ENCODE measurements at regions not wholly inside any gene's neighbourhood (a gene's known extent, or its start where the extent isn't known, plus 50 kb on each side); places are given as distances from the start of the nearest gene placed in this dataset.
A peak's percentile ranks its signal among the peaks of the same experiment; 100 is the strongest.

GRCh38 chr17:73785496-73785895, 141.3 kb upstream of the SDK2 start:
- DNase-seq (ENCODE audit: low spot score) = no peak

DNA sequence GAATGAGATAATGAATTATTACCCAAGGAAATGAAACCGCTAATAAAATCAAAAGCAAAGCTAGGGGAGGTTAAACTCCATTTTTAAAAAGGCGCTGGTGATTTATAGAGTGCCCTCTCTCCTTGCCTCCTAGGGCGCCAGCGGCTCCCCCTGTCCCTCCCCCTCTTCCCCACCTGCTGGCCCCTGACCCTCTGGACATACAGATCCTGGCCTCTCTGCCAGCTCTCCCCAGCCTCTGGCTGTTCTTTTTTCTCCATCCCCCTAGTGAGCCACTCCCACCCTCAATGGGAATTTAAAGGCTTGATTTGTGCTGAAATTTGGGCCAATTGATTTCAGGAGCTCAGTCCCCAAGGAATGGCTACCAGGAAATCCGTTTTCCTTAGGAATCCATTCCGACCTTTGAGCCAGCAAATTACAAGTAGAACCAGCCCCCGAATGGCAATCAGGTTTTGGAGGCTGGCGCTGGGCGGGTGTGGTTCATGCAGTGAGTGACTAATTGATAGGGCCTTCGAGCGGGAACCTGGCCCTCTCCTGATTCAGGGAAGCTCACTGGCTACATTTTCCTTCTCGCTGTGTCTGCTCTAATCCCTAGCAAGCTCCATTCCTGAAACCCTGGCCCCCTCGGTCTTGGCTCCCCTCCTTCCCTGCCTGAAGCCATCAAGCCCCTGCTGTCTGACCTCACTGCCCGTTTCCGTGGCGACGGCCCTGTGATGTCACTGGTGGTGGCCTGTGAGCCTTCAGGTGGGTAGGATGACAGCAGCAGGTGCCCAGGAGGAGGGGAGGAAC, 141.9 kb upstream of the SDK2 start:
- no peak for DNase-seq (ENCODE audit: low spot score)

- no peak for DNase-seq (ENCODE audit: low spot score)
These were observed 143.1 kb upstream of the SDK2 start for GRCh38 chr17:73787076-73788059.

GRCh38 chr17:73788111-73788510, 143.9 kb upstream of the SDK2 start:
- DNase-seq (ENCODE audit: low spot score) = no peak

DNA sequence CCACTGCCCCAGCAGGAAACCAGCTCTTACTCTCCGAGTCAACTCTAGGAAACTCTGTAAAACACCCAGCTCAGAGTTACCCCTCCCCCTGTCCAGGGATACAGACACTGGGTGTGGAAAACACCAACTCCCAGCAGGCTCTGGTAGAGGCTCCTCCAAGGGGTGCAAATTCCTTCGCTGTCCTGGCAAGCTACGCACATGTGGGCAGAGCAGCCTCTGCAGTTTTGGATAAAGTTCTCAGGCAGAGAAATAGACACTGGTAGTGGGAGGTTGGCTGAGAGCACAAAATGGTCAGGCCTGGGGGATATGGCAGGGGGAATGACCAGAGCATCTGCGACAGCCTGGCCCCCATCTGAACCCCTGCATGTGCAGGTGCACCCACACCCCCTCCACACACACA, 146.9 kb upstream of the SDK2 start:
- no peak for DNase-seq (ENCODE audit: low spot score)

DNA sequence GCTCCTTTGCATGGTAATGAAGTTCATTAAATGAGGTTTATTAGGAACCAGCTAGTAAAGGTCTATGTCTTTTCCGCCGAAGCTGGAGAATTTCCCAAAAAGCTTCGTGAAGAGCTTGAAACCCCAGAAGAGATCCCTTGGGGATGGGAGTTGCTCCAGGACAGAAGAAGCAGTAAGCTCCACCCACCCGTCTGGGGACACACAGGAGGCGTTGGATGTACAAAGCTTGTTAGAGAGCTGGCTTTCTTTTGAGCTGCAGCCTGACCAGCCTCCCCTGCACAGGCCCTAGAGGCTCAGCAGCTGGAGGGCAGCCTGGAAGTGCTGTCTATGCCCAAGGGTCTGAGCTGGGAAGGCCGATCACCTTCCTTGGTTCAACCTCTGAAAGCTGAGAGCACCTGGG, 147.4 kb upstream of the SDK2 start:
- no peak for DNase-seq (ENCODE audit: low spot score)

GRCh38 chr17:73792994-73793393, 148.7 kb upstream of the SDK2 start:
- DNase-seq (ENCODE audit: low spot score) = no peak

DNA sequence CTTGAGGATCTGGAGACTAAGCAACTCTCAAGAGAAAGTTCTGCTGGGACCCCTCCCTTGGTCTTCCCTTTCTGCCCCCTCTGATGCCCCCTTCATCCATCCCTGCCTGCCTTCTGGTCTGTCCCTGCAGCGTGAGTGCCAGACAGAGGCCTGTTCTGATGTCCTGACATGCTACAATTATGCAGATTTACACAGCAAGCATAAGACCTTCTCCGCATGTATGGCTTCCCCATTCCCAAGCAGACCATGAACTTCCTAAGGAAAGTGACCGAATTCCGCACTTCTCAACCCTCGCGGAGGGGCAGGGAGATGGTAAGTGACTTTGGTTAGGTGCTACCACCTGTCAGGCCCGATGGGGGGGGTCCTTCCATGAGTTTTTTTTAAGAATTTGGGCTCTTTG, 150.1 kb upstream of the SDK2 start:
- DNase-seq (ENCODE audit: low spot score) = no peak

- no peak for DNase-seq (ENCODE audit: low spot score)
These were observed 151.5 kb upstream of the SDK2 start for GRCh38 chr17:73795730-73796129.

DNA sequence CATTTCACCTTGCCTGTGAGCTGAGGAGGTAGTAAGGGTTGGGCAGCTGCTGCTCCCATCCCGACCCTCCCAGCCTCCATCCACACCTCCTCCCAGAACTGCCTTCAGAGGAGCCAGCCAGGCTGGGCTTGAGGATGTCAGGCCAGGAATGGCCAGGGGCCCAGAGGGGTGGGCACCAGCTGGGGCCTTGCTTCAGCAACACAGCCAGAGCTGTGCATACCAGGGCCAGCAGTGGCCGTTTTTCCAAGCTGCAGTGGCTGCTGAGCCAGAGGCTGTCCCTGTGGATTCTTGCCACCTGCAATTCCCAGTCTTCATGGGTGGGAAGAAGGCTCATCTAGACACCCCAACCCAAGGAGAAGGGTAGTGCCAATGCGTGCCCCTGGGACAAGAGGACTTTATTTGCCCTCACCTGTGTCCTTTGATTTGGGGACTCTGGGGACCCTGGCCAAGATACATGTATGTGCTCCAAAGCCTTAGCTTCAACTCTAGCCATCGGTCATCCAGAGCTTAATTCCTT, 153.4 kb upstream of the SDK2 start:
- no peak for DNase-seq (ENCODE audit: low spot score)

DNA sequence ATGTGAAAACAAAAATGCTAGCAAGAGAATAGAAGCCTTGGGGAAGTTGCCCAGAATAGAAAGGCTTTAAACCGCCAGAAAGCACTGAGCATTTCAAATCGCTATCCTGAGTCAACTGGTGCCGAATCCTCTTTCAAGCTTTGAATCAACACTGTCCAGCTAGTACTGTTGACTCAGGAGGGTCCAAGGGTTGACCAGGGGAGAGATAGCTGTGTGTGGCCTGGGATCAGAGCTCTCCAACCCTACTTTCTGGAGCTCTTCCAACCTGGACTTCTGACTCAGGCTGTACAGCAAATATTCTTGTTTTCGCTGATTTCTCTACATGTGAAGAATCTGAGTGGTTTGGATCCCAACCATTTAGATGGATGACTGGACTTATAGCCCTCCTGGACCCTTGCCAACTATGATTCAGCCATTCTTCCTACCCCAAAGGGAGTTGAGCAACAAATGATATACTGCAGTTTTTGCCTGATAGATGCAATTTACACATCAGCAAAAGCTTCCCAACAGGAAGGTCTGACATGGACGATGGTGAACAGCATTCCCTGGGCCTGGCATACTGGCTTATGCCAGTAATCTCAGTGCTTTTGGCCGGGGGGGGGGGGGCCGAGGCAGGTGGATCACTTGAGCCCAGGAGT, 154.0 kb upstream of the SDK2 start:
- DNase-seq (ENCODE audit: low spot score) = peak; percentile 71

DNA sequence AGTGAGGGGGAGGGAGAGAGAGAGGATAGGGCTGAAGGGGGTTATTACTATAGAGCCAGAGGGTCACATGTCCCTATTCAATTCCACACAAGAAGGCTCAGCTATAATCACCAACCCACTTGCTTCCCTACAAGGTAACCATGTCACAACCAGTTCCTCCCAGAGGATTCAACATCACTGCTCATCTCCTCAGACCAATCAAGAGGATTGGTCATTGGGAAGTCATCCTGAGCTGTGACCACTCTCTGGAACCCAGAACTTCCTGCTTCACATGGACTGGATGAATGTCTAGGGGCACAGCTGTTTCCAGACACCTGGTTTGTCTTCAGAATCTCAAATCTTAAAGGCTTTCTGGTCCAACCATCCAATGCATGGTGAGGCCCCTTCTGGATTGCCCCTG, 154.9 kb upstream of the SDK2 start:
- DNase-seq (ENCODE audit: low spot score) = no peak

DNA sequence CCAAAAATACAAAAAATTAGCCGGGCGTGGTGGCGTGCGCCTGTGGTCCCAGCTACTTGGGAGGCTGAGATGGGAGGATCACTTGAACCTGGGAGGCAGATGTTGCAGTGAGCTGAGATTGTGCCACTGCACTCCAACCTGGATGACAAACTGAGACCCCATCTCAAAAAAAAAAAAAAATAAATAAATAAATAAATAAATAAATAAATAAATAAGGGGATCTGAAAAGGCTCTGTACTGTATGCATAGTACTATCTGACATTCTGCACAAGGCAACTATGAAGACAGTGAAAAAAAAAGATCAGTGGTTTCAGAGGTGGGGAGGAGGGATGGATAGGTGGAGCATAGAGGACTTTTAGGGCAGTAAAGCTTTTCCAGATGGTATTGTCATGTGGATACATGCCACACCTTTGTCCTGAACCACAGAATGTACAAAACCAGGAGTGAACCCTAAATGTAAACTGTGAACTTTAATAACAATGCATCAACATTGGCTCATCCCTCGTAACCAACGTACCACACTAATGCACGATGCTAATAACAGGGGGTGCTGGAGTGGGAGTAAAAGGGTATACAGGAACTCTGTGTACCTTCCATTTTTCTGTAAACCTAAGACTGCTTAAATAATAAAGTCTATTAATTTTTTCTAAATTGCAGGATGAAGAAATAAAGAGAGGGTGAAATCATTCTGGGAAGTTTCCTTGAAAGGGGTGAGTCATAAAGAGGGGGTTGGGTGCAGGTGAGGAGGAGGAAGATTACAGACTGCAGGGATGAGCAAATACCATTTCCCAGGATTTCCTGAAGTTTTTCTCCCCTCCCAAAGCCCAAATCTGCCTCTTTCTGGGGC, 155.8 kb upstream of the SDK2 start:
- no peak for DNase-seq (ENCODE audit: low spot score)

DNA sequence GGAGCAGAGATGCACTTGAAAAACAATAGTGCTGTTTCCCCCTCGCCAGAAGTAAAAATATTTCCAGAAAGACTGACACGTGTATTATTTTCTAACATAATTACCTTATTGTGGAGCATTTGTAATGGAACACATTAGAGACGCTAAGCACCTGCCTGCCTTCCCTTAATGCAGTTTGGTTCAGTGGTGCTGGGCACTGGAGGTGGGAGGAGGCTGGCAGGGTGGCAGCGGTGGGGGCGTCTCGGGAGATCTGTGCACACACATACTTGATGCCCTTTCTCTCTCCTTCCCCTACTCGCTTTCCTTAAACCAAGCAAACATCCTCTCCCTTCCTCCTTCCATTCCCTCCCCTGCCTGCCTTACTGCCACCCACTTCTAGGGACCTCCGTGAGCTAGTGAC, 156.6 kb upstream of the SDK2 start:
- no peak for DNase-seq (ENCODE audit: low spot score)

DNA sequence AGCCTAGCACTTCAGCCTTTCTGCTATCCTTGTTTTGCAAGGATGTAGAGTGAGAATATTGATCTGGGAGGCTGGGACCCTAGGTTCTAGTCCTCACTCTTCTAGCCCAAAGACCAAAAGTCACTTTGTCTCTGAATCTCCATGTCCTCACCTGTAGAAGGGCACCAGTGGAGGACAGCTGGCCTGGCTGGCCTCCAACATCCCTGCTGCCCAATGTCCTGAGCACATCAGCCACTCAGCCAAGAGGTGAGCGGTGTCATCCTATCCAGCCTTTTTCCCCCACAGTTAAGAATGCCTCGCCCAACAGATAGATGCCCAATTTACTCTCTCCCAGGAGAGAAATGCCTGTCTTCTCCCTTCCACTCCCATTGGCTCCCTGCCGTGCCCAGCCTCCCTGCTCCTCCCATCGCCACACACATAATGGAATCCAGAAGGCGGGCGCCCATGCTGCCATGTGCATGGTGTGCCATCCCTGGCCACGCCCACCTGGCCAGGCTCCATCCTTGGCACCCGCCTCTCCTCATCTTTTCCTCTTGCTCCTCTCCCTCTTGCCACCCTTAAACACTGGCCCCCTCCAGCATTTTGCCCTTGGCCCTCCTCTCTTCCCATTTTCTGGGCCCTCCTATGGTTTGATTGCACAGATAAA, 157.3 kb upstream of the SDK2 start:
- DNase-seq (ENCODE audit: low spot score) = no peak

DNA sequence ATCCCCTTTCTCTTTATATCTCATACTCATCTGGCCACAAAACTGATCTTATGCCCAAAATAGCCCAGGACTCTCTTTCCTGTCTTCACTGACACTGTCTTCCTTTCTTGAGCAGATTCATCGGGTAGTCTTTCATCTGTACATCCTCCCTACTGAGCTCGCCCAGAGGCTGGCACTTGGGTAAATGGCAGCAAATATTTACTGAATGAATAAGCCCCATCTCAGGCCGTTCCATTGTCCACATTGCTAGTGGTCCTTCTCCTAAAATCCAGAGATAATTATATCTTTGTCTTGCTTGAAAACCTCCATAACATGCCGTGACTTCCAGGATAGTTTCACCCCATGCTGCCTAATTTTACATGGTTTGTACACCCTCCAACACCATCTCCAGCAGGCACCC, 158.1 kb upstream of the SDK2 start:
- DNase-seq (ENCODE audit: low spot score) = no peak

GRCh38 chr17:73802871-73803270, 158.6 kb upstream of the SDK2 start:
- no peak for DNase-seq (ENCODE audit: low spot score)

DNA sequence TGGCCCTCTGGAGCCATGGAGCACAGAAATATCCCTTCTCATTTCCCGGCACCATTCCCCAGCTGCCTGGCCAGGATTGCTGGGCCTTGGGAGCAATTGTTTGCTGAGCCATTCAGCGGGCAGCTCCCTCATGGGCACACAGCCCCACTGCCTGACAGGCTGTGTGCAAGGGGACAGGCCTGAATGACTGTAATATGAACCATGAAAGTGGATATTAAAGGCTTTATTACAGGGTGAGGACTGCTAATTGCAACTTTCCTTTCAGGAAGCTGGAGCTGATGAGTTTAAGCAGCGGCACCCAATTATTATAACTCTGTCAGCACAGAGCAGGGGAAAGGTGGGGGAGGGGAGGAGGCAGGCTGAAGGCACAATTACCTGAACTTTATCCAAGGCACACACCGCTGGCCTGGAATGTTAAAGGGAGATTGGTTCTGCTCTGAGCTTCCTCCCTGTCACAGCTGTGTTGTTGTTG, 159.8 kb upstream of the SDK2 start:
- DNase-seq (ENCODE audit: low spot score) = no peak

GRCh38 chr17:73806768-73807167, 162.5 kb upstream of the SDK2 start:
- DNase-seq (ENCODE audit: low spot score) = no peak

- DNase-seq (ENCODE audit: low spot score) = no peak
These were observed 169.0 kb upstream of the SDK2 start for GRCh38 chr17:73813201-73813600.

DNA sequence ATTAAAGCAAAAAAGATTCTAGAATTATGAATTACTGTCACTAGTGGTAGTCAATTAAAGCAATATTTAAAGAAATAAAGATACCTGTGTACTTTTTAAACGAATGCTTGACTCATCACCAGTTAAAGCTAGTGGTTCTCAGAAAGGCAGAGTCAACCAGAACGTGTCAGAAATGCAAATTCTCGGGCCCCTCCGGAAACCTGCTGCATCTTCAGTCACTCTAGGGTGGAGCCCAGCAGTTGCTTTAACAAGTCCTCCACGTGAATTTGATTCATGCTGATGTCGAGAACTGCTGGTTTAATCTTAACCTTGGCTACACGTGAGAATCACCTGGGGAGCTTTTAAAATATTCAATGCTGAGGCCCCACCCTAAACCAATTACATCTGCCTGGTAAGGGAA, 169.8 kb upstream of the SDK2 start:
- no peak for DNase-seq (ENCODE audit: low spot score)

Measured in AG20443 (cell line).